Endothelial cell of umbilical vein (primary cell): ENCODE measurements at regions not wholly inside any gene's neighbourhood (a gene's known extent, or its start where the extent isn't known, plus 50 kb on each side); places are given as distances from the start of the nearest gene placed in this dataset.
"Not testable (repeated sequence)": the region's sequence is repeated elsewhere in the genome, so short reads cannot be mapped to it uniquely, and the experiment has no call there.

Source experiments
- BruUV-seq: library from RNA; stranded (reverse); fragments of 400-500 nt; replicated peaks from 2 replicates; lab custom pipeline; 2021; lab: Mats Ljungman, UMichigan
- CTCF ChIA-PET: fragments of 300-600, 350-600 bp; sonication (Branson Sonifier 250); formaldehyde crosslinking; loops from one replicate; lab custom pipeline; 2021; ENCODE audit warnings: antibody characterized with exemption, inconsistent platforms; lab: Charles Lee
- POLR2A ChIA-PET: fragments of 300-600, 350-600 bp; sonication (Branson Sonifier 250); formaldehyde crosslinking; loops from one replicate; lab custom pipeline; 2021; ENCODE audit warnings: antibody characterized with exemption, inconsistent platforms; lab: Charles Lee
- DNase-seq: peaks from one replicate; pipeline ENCODE4 v3.0.0-alpha.2; 2011; ENCODE audit warnings: low read depth, low spot score
- FAIRE-seq: peaks from 2 replicates; lab custom pipeline; 2011; peaks lifted over from hg19 to GRCh38; lab: Jason Lieb, UNC
- H2AFZ ChIP-seq: 2 replicates; pipeline ENCODE4 v1.6.0; 2012; ENCODE audit warnings: low read depth, low read length, control low read depth, inconsistent platforms
- H3K27ac ChIP-seq: 2 replicates; pipeline ENCODE4 v1.5.1; 2011; ENCODE audit warnings: low read depth, mild to moderate bottlenecking, control low read depth, low read length, moderate library complexity; ENCODE audit not compliant: insufficient read depth
- H3K27me3 ChIP-seq, 2 experiments: 2 replicates each; pipeline versions ENCODE4 v1.6.0 to v1.6.1; 2011; ENCODE audit warnings: low read length in 2 of 2, mixed read lengths in 1 of 2; ENCODE audit not compliant: control insufficient read depth in 2 of 2, insufficient read depth in 2 of 2
- H3K36me3 ChIP-seq, 2 experiments: 2 replicates in 1 of 2; 3 replicates in 1 of 2; pipeline ENCODE4 v1.5.1; 2011; ENCODE audit warnings: low read length in 2 of 2, mild to moderate bottlenecking in 1 of 2, moderate library complexity in 1 of 2; ENCODE audit not compliant: control insufficient read depth in 2 of 2, insufficient read depth in 2 of 2; ENCODE audit errors: extremely low read depth in 1 of 2
- H3K4me1 ChIP-seq: 3 replicates; pipeline ENCODE4 v1.5.1; 2011; ENCODE audit warnings: mild to moderate bottlenecking, low read length; ENCODE audit not compliant: control insufficient read depth, insufficient read depth; ENCODE audit errors: extremely low read depth
- H3K4me2 ChIP-seq: 2 replicates; pipeline ENCODE4 v1.6.1; 2011; ENCODE audit warnings: low read length, control low read depth, mixed read lengths; ENCODE audit not compliant: insufficient read depth
- H3K4me3 ChIP-seq, 3 experiments: fragments of 200-600 bp in 1 of 3; sonication (generic), shearing (Covaris generic) in 1 of 3; replicated peaks in 1 of 3; 2 replicates each; pipeline ENCODE4 v1.5.1; 2011 to 2016; ENCODE audit warnings: control low read depth in 3 of 3, low read length in 3 of 3, mild to moderate bottlenecking in 2 of 3, inconsistent platforms in 1 of 3, low read depth in 1 of 3, moderate library complexity in 1 of 3; ENCODE audit not compliant: insufficient read depth in 1 of 3
- H3K79me2 ChIP-seq: 2 replicates; pipeline ENCODE4 v1.6.0; 2012; ENCODE audit warnings: low read length, inconsistent platforms; ENCODE audit not compliant: control insufficient read depth, insufficient read depth
- H3K9ac ChIP-seq: replicated peaks from 2 replicates; pipeline ENCODE3; 2011; ENCODE audit warnings: low read length, control low read depth; ENCODE audit not compliant: insufficient read depth; ENCODE audit errors: extremely low read depth
- H3K9me1 ChIP-seq: replicated peaks from 3 replicates; pipeline ENCODE4 v1.6.0; 2011; ENCODE audit warnings: mild to moderate bottlenecking, low read length; ENCODE audit not compliant: control insufficient read depth, insufficient read depth; ENCODE audit errors: extremely low read depth
- H3K9me3 ChIP-seq: replicated peaks from 2 replicates; pipeline ENCODE4 v1.5.1; 2012; ENCODE audit warnings: low read length, inconsistent platforms; ENCODE audit not compliant: control insufficient read depth, insufficient read depth
- H4K20me1 ChIP-seq: replicated peaks from 2 replicates; pipeline ENCODE3; 2011; ENCODE audit warnings: mild to moderate bottlenecking, low read length; ENCODE audit not compliant: control insufficient read depth, insufficient read depth; ENCODE audit errors: extremely low read depth
- EZH2 ChIP-seq: IDR thresholded peaks from 2 replicates; pipeline ENCODE4 v1.6.1; 2012; ENCODE audit warnings: borderline replicate concordance, low read depth, mild to moderate bottlenecking, moderate library complexity, low read length, inconsistent platforms; ENCODE audit not compliant: severe bottlenecking
- FOS ChIP-seq: IDR thresholded peaks from 2 replicates; pipeline ENCODE4 v1.6.1; 2011; ENCODE audit warnings: mild to moderate bottlenecking, low read length, moderate library complexity, borderline replicate concordance; ENCODE audit not compliant: insufficient read depth
- GATA2 ChIP-seq: IDR thresholded peaks from 2 replicates; pipeline ENCODE4 v1.7.0; 2011; ENCODE audit warnings: low read depth, mild to moderate bottlenecking, moderate library complexity, mixed read lengths, low read length; ENCODE audit not compliant: insufficient read length, insufficient read depth
- JUN ChIP-seq: IDR thresholded peaks from 2 replicates; pipeline ENCODE4 v1.6.1; 2011; ENCODE audit warnings: borderline replicate concordance, low read depth; ENCODE audit not compliant: insufficient read length, insufficient read depth
- MYC ChIP-seq: IDR thresholded peaks from one replicate; pipeline ENCODE4 v1.6.1; 2011; ENCODE audit warnings: mild to moderate bottlenecking, low read depth, low read length
- POLR2A ChIP-seq: IDR thresholded peaks from 2 replicates; pipeline ENCODE4 v1.6.1; 2012; ENCODE audit warnings: low read depth, mild to moderate bottlenecking, control low read depth, low read length
- POLR2AphosphoS5 ChIP-seq: IDR thresholded peaks from 2 replicates; pipeline ENCODE4 v1.6.1; 2012; ENCODE audit warnings: low read depth, mild to moderate bottlenecking, control low read depth, low read length, moderate library complexity; ENCODE audit not compliant: insufficient read depth
- dilution Hi-C: fragments of 300-500 bp; cut with MboI; formaldehyde crosslinking; loops from one replicate; pipeline ENCODE4 v1.15.0; 2019; ENCODE audit warnings: low sequenced_read_pairs; ENCODE audit not compliant: extremely low pct_ligation_motif_present
- intact Hi-C: fragments of 100-400 bp; cut with micrococcal nuclease; formaldehyde crosslinking; loops from one replicate; pipeline ENCODE4 v1.10.0; 2022
- TF ChIP-seq, protein P1 (sequence below), 2 donors: IDR thresholded peaks; 1 replicate in 1 of 2; 2 replicates in 1 of 2; pipeline ENCODE4 v1.5.1; 2011; ENCODE audit warnings: low read length in 2 of 2, mild to moderate bottlenecking in 2 of 2, moderate library complexity in 2 of 2, control low read depth in 1 of 2, inconsistent platforms in 1 of 2, low read depth in 1 of 2; ENCODE audit not compliant: insufficient read depth in 1 of 2; ENCODE audit errors: extremely low read depth in 1 of 2
- TF ChIP-seq, protein P2 (sequence below): IDR thresholded peaks from 2 replicates; pipeline ENCODE4 v1.6.1; 2011; ENCODE audit not compliant: insufficient read depth, insufficient read length

DNA sequence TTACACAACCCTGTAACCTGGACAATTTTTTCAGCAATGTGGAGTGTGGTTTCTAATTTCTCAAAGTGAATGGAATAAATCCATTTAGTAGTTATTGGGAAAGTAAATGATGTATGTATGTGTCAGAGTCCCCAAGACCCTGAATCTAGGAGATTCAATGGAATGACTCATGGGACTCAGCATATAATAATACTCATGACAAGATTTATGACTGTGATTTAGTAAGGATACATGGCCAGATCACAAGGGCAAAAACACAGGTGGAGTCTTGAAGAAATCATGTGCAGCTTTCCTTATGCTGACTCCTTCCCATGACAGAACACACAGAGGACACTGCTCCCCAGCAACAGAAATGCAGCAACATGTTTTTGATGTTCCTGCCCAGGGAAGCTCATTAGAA is 1877.7 kb upstream of the LRRTM1 start:
- DNase-seq (no peak), FAIRE-seq (no peak)
- Histone ChIP-seq H3K79me2 (no peaks in the 10 kb centered on the region), H4K20me1 (no peaks in the 10 kb centered on the region), H3K4me2 (no peak overlapping the region), H3K27ac (no peak overlapping the region), H2AFZ (no peak overlapping the region), H3K4me1 (no peaks in the 10 kb centered on the region), H3K27me3 (no peaks in the 10 kb centered on the region), H3K9me1 (no peaks in the 10 kb centered on the region), H3K36me3 (no peaks in the 10 kb centered on the region), H3K9ac (no peak overlapping the region), H3K9me3 (no peaks in the 10 kb centered on the region), H3K4me3 (no peak overlapping the region)
- BruUV-seq: no TSS peak
- dilution Hi-C loops: no loop called here
- intact Hi-C loops: no loop called here
- TF ChIP-seq JUN: peak; percentile 6
- no peak for TF ChIP-seq POLR2A
- no peak for TF ChIP-seq FOS
- TF ChIP-seq, protein P1, sequence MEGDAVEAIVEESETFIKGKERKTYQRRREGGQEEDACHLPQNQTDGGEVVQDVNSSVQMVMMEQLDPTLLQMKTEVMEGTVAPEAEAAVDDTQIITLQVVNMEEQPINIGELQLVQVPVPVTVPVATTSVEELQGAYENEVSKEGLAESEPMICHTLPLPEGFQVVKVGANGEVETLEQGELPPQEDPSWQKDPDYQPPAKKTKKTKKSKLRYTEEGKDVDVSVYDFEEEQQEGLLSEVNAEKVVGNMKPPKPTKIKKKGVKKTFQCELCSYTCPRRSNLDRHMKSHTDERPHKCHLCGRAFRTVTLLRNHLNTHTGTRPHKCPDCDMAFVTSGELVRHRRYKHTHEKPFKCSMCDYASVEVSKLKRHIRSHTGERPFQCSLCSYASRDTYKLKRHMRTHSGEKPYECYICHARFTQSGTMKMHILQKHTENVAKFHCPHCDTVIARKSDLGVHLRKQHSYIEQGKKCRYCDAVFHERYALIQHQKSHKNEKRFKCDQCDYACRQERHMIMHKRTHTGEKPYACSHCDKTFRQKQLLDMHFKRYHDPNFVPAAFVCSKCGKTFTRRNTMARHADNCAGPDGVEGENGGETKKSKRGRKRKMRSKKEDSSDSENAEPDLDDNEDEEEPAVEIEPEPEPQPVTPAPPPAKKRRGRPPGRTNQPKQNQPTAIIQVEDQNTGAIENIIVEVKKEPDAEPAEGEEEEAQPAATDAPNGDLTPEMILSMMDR (IDR thresholded peaks at IDR 0.05; ENCODE audit: extremely low read depth in 1 of 2, insufficient read depth in 1 of 2, low read depth in 1 of 2, low read length in 2 of 2): no peak
- TF ChIP-seq GATA2: no peak
- TF ChIP-seq, protein P2, sequence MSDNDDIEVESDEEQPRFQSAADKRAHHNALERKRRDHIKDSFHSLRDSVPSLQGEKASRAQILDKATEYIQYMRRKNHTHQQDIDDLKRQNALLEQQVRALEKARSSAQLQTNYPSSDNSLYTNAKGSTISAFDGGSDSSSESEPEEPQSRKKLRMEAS: no peak
- TF ChIP-seq POLR2AphosphoS5: no peak
- no peak for TF ChIP-seq EZH2
- TF ChIP-seq MYC: no peak
- ChIA-PET CTCF (no interaction called here), POLR2A (no interaction called here)

GRCh38 chr2:82175210-82175609 is 1870.7 kb upstream of the LRRTM1 start:
- POLR2A ChIA-PET: interaction anchor here (0.7 kb wide), 1 partner anchor 509 kb away, joined by 8 read pairs; no protein-coding TSS in a partner anchor
- H4K20me1 ChIP-seq, intact Hi-C loops, dilution Hi-C loops, H3K27me3 ChIP-seq, H3K9me1 ChIP-seq, H3K9ac ChIP-seq, BruUV-seq, H3K79me2 ChIP-seq, H2AFZ ChIP-seq, H3K9me3 ChIP-seq, H3K4me2 ChIP-seq, FAIRE-seq, H3K27ac ChIP-seq, H3K4me3 ChIP-seq, H3K4me1 ChIP-seq, DNase-seq, H3K36me3 ChIP-seq: not testable (repeated sequence)
- CTCF ChIA-PET: interaction anchor here (0.8 to 0.9 kb wide), 2 partner anchors 17 to 21 kb away, joined by 3 to 5 read pairs; no protein-coding TSS in a partner anchor
